H1 (cell line): ENCODE measurements at regions not wholly inside any gene's neighbourhood (a gene's known extent, or its start where the extent isn't known, plus 50 kb on each side); places are given as distances from the start of the nearest gene placed in this dataset.

Experiments
- CHD1 ChIP-seq: IDR thresholded peaks from 2 replicates; pipeline ENCODE4 v1.6.1; 2012; ENCODE audit warnings: low read depth, low read length, improper control_type of control experiment
- CTCF ChIP-seq, 3 experiments: IDR thresholded peaks; 1 replicate in 2 of 3; 2 replicates in 1 of 3; pipeline versions ENCODE4 v1.5.1 to v1.6.1; 2011; ENCODE audit warnings: low read length in 3 of 3, mild to moderate bottlenecking in 3 of 3, inconsistent platforms in 2 of 3, low read depth in 1 of 3, moderate library complexity in 1 of 3; ENCODE audit not compliant: insufficient read depth in 1 of 3; ENCODE audit errors: control extremely low read depth in 1 of 3
- EZH2 ChIP-seq: fragments of 200-600 bp; sonication (generic); IDR thresholded peaks from 2 replicates; pipeline ENCODE4 v1.7.1; 2012; ENCODE audit warnings: low read depth, mild to moderate bottlenecking, moderate library complexity, low read length, inconsistent platforms; ENCODE audit not compliant: severe bottlenecking
- HDAC2 ChIP-seq, 2 experiments: fragments of 300-600 bp in 1 of 2; sonication (generic) in 1 of 2; IDR thresholded peaks; 2 replicates each; pipeline ENCODE4 v1.6.1; 2011 to 2012; ENCODE audit warnings: low read depth in 2 of 2, low read length in 2 of 2, mild to moderate bottlenecking in 2 of 2, moderate library complexity in 2 of 2, borderline replicate concordance in 1 of 2, inconsistent platforms in 1 of 2
- JUND ChIP-seq: IDR thresholded peaks from 2 replicates; pipeline ENCODE4 v1.6.1; 2011; ENCODE audit warnings: mild to moderate bottlenecking, improper control_type of control experiment, low read length
- POLR2A ChIP-seq, 2 experiments: IDR thresholded peaks; 1 replicate in 1 of 2; 2 replicates in 1 of 2; pipeline ENCODE4 v1.6.1; 2011; ENCODE audit warnings: low read depth in 2 of 2, low read length in 2 of 2, mild to moderate bottlenecking in 2 of 2; ENCODE audit errors: control extremely low read depth in 1 of 2
- POLR2AphosphoS5 ChIP-seq: IDR thresholded peaks from 2 replicates; pipeline ENCODE4 v1.6.1; 2011; ENCODE audit warnings: low read depth, low read length
- RBBP5 ChIP-seq: IDR thresholded peaks from 2 replicates; pipeline ENCODE4 v1.7.1; 2012; ENCODE audit warnings: low read depth, mild to moderate bottlenecking, inconsistent platforms, low read length, moderate library complexity, borderline replicate concordance
- TCF12 ChIP-seq: IDR thresholded peaks from 2 replicates; pipeline ENCODE4 v1.6.1; 2011; ENCODE audit warnings: low read depth, mild to moderate bottlenecking, low read length
- ZNF274 ChIP-seq: IDR thresholded peaks from 2 replicates; pipeline ENCODE4 v1.7.0; 2012; ENCODE audit warnings: low read length, borderline replicate concordance; ENCODE audit errors: extremely low read depth

GRCh38 chrX:126485409-126485808, 67.2 kb downstream of the DCAF12L1 start:
- TF ChIP-seq CTCF (IDR thresholded peaks at IDR 0.05; ENCODE audit: control extremely low read depth in 1 of 3, insufficient read depth in 1 of 3, low read depth in 1 of 3, low read length in 3 of 3) (no peak), HDAC2 (IDR thresholded peaks at IDR 0.05; ENCODE audit: borderline replicate concordance in 1 of 2, low read depth in 2 of 2, low read length in 2 of 2) (no peak), JUND (no peak), POLR2A (IDR thresholded peaks at IDR 0.05; ENCODE audit: control extremely low read depth in 1 of 2, low read depth in 2 of 2, low read length in 2 of 2) (no peak), CHD1 (no peak), ZNF274 (no peak), RBBP5 (no peak), TCF12 (no peak), EZH2 (no peak), POLR2AphosphoS5 (no peak)
